GM12872 (cell line): ENCODE measurements at regions not wholly inside any gene's neighbourhood (a gene's known extent, or its start where the extent isn't known, plus 50 kb on each side); places are given as distances from the start of the nearest gene placed in this dataset.

Experiments used
- TF ChIP-seq, protein P1 (sequence below): IDR thresholded peaks from 3 replicates; pipeline ENCODE4 v1.5.1; 2011; ENCODE audit warnings: low read depth, mild to moderate bottlenecking, low read length, moderate library complexity; ENCODE audit not compliant: insufficient read depth

DNA sequence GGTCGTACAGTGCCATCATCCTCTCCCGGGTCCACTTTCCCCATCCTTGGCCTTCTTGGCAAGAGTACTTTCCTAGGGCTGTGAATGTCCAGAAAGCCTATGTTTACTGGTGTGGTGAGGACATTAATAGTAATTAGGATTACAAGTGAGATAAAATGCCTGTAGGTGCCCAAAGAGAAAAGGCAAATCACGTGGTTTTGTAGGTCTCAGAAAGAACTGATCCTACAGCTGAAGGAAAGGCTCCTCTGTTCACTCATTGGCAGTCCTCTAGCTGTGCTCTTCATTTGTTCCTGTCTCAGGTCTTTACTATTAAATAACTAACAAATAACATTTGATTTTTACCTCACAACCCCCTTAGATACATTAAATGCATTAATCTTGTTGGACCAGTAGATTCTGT is 220.1 kb upstream of the CBLB start:
- TF ChIP-seq, protein P1, sequence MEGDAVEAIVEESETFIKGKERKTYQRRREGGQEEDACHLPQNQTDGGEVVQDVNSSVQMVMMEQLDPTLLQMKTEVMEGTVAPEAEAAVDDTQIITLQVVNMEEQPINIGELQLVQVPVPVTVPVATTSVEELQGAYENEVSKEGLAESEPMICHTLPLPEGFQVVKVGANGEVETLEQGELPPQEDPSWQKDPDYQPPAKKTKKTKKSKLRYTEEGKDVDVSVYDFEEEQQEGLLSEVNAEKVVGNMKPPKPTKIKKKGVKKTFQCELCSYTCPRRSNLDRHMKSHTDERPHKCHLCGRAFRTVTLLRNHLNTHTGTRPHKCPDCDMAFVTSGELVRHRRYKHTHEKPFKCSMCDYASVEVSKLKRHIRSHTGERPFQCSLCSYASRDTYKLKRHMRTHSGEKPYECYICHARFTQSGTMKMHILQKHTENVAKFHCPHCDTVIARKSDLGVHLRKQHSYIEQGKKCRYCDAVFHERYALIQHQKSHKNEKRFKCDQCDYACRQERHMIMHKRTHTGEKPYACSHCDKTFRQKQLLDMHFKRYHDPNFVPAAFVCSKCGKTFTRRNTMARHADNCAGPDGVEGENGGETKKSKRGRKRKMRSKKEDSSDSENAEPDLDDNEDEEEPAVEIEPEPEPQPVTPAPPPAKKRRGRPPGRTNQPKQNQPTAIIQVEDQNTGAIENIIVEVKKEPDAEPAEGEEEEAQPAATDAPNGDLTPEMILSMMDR = no peak

DNA sequence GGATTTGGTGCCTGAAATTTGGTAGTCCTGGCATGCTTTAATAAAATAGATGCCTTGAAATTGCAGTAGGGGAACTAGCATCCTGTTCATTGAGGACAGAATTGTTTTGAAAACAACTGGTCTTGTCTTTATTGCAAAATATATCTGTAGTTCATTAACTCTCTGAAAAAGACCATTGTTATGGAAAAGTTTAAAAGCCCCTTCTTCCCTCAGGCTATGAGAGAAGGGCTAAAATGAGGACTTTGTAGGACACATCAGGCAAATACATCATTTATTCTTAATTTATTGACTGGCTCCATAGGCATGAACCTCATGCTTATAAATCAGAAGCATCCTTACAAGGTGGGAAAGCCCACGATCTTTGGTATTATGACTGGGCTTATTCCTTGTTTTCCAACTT is 221.0 kb upstream of the CBLB start:
- TF ChIP-seq, protein P1 = no peak

DNA sequence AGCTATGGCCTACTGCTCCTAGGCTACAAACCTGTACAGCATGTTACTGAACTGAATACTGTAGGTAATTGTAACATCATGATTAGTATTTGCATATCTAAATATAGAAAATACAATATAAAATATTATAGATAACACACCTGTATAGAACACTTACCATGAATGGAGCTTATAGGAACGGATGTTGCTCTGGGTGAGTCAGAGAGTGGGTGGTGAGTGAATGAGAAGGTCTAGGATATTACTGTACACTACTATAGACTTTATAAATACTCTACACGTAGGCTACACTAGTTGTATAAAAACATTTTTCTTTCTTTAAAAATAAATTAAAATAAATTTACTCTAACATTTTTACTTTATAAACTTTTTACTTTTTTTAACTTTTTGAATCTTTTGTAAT is 224.0 kb upstream of the CBLB start:
- TF ChIP-seq, protein P1 = no peak

DNA sequence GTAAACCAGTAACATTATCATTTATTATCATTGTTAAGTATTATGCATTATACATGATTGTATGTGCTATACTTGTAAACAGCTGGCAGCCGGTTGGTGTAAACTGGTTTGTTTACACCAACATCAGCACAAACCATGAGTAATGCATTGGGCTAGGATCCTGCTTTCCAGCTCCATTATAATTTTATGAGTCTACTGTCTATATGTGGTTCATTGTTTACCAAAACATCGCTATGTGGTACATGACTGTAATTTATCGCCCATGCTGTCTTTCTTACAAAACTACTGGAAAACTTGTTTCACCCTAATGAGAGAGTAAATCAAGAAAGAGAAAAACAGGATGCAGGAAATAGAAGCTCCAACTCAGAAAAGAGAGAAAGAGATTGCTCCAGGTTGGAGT is 224.8 kb upstream of the CBLB start:
- TF ChIP-seq, protein P1 = no peak

DNA sequence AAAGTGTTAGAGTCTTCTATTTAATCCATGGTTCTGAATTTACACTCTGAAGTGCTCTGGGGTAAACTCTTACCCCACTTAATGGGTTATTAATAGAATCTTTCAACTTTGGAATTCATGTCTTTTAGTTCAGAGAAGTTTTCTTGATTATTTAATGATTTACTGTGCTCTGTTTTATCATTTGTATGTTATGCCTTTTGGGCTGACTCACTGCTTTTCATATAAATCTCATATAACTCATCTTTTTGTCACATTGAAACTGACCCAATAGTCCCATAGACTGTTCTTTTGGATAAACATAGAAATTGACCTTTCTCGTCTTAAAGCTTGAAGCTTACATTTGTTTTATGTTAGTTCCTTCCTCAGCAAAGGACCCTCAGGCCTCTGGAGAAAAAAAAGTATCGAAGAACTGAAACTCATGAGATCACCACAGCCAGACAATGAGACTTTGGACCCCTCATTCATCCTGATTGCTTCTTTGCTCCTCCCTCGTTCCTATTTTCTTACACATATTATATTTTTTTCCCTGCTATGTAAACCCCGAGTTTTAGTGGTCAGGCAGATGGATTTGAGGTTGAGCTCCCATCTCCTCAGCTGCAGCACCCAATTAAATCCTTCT is 229.1 kb upstream of the CBLB start:
- TF ChIP-seq, protein P1 = no peak

DNA sequence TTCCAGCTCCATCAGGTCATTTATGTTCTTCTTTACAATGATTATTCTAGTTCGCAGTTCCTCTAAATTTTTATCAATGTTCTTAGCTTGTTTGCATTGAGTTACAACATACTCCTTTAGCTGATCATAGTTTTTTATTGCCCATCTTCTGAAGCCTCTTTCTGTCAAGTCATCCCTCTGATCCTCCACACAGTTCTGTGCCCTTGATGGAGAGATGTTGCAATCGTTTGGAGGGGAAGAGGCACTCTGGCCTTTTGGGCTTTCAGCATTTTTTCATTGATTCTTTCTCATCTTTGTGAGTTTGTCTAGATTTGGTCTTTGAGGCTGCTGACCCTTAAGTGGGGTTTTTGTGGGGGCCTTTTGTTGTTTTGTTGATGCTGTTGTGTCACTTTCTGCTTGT is 234.6 kb upstream of the CBLB start:
- TF ChIP-seq, protein P1 = no peak

DNA sequence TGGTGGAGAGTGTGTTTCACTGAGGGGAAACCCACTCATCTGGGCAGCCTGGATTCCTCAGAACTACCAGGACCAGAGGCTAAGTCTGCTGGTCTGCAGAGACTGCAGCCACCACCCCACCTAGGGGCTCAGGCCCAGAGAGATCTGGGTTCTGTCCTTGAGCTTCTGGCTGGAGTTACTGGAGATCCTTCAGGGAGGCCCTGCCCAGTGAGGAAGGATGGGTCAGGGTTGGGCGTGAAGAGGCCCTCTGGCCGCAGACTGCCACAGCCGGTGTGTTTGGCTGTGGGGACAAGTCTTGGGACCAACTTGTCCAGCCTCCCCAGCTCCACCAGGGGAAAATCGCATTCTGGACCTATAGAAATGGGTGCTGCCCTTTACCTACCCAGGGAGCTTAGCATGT is 235.3 kb upstream of the CBLB start:
- TF ChIP-seq, protein P1 = no peak
